Sciatic nerve (tissue), 2 donors: ENCODE measurements at regions not wholly inside any gene's neighbourhood (a gene's known extent, or its start where the extent isn't known, plus 50 kb on each side); places are given as distances from the start of the nearest gene placed in this dataset.

ENCODE experiments used
- ATAC-seq: fragments of 200-7000 bp; cut with Tn5 transposase; one replicate; pipeline ENCODE4 v1.9.1; 2020; ENCODE audit warnings: mild to moderate bottlenecking, moderate library complexity
- DNase-seq: peaks from one replicate; pipeline ENCODE4 v3.0.0-alpha.2; 2020; ENCODE audit warnings: low spot score
- intact Hi-C: fragments of 100-400 bp; cut with DNase I; formaldehyde crosslinking; loops from one replicate; pipeline ENCODE4 v1.14.2; 2022
- donor health status: DM: no; HTN: no; CAD: no.
- donor health status: DM: no; HTN: no; CAD: no.

DNA sequence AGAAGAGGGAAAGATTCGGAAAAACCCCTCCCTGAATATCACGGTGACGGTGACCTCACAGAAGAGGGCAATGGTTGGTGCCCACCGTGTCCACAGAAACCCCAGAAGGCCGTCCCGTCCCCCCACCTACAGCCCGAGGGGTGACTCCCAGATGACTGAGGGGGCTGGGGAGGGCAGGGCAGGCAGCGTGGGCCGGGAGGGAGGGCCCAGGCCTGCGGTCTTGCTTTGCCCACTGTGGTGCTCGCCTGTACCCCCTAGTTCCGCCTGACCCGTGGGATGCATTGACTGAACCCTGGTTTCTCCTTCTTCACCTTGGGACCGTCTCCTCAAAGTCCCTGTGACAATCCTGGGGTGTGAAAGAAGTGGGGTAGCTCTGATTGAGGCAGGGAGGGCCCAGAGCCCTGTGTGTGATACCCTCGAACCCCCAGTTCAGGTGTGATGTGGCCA, 526.7 kb downstream of the BRD1 start:
- ATAC-seq (no peak), DNase-seq (peak; percentile 28)
- intact Hi-C loops: loop anchor here (5.0 kb wide), 1 partner anchor 724 kb away; no protein-coding TSS in a partner anchor

DNA sequence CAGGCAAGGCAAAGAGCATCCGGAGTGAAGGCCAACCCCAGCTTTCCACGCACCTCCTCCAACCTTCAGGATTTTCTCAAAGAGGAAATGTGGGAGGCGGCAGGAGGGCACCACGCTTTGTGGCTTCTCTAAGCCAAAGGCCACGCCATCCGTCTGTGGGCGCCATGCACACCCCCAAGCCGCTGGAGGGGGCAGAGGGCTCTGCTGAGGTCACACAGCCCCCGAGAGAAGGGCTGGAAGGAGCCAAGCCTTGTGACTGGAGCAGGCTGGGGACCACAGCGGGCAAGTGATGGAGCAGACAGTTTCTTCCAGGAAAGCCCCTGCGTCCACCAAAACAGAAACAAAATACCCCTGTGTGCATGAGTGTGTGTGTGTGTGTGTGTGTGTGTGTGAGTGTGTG, 527.4 kb downstream of the BRD1 start:
- intact Hi-C loops: loop anchor here (5.0 kb wide), 1 partner anchor 723 kb away; no protein-coding TSS in a partner anchor
- DNase-seq (peak; percentile 25), ATAC-seq (no peak)

DNA sequence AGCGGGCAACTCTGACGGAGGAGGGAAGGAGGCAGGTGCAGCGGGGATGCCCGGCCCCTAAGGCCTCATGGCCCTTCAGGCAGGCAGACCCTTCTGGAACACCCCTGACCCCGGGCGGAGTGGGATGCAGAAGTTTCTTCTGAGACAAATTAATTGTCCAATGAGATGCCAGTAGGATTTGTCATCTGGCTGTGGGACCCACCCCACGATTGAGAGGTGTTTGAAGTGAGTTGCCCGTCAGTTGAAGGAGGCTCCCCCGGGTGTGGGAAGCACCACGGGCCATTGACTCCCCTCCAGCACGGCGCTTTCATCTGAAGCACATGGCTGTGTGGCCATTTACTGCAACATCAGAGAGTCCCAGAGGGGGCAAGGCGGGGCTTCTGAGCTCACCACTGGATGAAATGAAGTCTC, 527.8 kb downstream of the BRD1 start:
- intact Hi-C loops: loop anchor here (5.0 kb wide), 1 partner anchor 723 kb away; no protein-coding TSS in a partner anchor
- ATAC-seq: no peak
- peak; percentile 42 for DNase-seq

DNA sequence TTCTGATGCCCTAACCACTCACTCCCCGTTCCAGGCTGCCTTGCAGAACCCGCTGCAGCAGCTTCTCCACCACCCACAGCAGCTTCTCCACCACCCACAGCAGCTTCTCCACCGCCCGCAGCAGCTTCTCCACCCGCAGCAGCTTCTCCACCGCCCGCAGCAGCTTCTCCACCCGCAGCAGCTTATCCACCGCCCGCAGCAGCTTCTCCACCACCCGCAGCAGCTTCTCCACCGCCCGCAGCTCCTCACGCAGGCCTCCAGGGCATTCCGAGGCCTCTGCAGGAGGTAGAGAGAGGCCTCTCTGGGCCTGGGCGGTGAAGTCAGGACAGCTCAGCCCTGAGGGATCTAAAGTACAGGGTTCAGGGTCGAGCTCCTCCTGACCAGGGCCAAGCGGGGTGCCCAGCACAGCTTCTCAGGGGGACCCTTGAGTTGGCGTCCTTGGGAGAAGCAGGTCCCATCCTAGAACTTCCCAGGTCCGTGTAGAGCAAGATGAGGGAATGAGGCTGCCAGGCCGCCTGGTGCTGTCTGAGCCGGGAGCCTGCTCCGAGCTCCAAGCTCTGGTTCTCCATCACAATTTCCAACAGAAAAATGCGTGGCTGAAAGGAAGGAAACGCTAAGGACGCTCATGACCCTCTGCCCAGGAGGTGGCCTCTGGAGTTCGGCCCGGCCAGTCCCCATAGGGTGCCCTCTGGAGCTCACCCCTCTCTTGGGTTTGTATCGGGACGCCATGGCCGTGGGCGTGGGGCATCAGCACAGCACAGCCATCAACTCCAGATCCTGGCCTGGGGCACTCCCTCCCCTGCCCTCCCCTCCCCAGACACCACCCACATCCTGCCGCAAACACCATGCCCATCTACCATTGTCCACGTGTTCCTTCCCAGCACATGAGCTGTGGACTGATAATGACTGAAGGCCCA, 528.6 kb downstream of the BRD1 start:
- intact Hi-C loops: no loop called here
- ATAC-seq: no peak

DNA sequence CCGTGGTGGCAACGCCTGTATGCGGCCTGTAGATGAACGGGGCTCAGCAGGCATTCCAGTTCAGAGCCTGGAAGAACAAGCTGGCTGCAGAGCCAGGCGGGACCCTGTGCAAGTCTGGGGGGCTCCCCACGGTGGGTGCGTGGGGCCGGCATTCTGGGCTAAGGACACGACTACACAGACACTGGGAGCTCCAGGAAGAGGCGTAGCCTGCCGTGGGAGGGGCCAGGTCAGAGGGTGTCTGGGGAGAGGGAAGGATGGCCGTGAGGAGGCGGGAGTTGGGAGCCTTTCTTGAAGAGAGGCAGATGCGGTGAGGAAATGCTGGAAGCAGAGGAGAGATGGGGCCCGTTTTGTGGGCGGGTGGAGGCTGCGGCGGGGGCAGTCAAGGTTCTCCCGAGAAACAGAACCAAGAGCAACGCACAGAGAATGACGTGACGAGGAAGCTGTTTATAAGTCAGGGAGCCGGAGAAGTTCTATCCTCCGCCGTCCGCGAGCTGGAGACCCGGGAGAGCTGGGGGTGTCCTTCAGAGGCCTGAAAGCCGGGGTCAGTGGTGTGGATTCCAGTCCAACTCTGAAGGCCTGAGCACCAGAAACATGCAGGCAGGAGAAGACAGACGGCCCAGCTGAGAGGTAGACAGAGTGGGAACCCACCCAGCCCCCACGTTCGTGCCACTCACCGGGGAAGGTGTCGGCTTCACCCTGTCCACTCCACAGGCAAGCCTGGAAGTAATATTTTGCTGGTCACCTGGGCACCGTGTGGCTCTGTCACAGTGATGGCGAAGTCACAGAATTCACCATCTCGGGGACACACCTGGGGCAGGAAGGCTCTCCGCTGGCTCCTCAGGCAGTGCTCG, 529.6 kb downstream of the BRD1 start:
- intact Hi-C loops: no loop called here
- DNase-seq (peak; percentile 47), ATAC-seq (no peak)

More for the DNA sequence above, 528.6 kb downstream of the BRD1 start:
- peak; percentile 54 for DNase-seq

DNA sequence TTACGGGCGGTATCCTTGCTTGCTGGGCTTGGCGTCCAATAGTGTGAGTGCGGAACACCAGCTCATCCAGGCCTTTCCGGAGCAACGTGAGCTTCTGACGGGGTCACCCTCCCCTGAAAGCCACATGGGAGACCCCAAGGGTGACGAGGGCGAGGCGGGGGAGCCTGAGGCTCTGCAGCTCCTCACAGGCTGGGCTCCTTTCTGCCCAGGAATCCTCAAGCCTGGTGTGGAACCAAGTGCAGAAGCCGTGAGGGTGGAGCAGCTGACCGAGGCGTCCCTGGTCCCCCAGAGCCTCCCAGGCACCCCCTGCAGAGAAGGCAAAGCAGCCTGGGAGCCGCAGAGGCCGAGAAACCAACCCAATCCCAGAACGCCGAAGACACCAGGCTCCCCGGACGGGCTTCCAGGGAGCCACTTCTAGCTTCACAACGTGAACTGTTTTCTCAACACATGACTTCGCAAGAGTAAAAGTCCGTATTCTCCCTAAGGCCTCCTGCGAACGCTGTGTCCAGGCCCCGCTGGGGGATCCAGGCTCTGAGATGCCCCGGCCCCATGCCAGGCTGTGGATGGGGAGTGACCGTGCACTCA, 530.3 kb downstream of the BRD1 start:
- ATAC-seq (no peak), DNase-seq (peak; percentile 26)
- intact Hi-C loops: no loop called here

DNA sequence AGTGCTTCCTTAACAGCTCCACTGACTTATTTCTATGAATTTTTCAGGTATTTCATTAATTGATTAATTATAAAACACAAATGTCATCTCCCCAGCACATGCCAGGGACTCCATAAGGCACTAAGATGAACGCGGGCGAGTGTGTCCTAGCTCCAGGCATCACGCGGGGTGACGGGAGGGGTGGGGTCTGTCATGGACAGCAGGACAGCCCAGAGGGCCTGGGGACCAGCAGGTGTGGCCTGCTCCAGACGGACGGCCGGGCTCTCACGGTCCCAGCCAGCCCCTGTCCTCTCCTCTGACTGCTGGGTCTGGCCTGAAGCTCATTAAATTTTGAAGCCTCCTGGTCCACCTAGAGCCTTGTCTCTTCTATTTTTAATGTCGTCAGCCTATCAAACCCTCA, 531.1 kb downstream of the BRD1 start:
- DNase-seq: peak; percentile 53
- intact Hi-C loops: no loop called here
- ATAC-seq: no peak

DNA sequence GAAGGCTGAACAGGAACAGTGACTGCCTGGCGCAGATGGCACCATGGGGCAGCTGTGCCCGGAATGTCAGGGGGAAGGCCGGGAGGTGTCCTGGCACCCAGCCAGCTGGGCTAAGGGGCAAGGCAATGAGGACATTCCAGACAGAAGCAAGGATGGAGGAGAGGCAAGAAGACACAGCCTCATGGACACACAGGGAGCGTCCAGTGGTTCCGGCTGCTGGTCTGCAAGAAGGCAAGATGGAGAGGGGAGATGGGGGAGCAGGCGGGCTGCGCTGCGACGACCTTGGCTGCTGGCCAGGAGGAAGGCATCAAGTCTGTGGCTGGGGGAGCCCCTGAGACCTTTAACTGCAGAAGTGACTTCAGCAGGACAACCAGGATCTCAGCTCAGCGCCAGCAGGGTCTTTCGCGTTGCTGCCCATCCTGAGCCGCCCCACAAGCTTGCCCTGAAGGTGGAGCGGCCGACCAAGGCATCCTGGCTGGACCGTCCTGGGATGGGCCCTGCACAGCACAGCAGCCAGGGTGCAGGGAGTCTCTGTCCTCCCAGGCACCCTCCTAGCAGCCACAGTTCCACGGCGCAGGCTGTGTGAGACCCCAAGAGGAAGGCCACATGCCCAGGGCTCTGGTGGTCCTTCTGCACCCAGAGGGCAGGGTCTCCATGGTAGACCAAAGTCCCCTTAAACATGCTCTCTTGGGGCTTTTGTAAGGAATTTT, 531.7 kb downstream of the BRD1 start:
- no peak for ATAC-seq
- intact Hi-C loops: no loop called here
- peak; percentile 55 for DNase-seq

DNA sequence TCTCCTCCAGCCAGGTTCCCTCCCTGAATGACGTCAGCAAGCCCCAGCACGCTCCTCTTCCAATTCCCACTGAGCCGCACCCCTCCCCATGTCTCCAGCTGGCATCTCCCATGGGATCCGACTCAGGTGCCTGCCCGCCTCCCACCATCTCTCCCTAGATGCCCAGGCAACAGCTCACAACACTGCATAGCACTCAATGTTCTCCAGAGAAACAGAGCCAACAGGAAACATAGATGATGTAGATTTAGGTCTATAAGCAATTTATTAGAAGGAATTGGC, 532.3 kb downstream of the BRD1 start:
- intact Hi-C loops: no loop called here
- ATAC-seq (no peak), DNase-seq (no peak)

DNA sequence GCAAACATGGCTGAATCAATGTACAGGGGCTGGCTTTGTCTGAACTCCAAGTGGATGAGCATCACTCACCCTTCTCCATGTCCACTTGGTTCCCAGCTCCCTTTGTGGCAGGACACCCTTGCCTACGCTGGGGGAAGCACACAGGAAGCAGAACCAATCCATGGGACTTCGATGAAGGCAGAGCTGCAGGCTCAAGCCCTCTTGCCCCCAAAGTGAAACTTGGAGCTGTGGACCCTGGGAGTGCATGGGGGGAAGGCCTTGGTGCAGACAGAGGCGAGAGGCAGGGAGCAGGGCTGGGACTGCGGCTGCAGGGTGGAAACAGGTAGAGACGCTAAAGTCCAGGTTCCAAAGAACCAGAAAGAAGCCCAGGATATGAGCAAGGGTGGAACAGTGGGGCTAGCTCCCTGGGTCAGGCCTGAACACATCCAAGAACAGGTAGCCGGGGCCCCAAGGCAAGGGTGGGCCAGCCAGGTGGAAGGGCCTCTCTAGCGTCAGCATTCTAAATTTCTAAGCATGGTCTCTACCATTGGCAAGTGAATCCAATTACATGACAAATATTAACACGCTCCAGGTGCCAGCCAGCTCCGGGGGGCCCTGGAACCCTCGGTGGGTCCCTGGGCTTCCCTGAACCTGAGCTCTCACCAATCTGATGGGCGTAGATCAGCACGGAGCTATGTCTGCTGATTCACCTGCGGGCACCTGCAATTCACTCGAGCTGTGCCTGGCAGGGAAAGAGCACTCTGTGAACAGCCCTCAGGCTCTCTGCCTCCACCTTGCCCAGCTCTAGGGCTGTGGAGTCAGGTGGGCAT, 532.8 kb downstream of the BRD1 start:
- DNase-seq (peak; percentile 39), ATAC-seq (no peak)
- intact Hi-C loops: no loop called here

DNA sequence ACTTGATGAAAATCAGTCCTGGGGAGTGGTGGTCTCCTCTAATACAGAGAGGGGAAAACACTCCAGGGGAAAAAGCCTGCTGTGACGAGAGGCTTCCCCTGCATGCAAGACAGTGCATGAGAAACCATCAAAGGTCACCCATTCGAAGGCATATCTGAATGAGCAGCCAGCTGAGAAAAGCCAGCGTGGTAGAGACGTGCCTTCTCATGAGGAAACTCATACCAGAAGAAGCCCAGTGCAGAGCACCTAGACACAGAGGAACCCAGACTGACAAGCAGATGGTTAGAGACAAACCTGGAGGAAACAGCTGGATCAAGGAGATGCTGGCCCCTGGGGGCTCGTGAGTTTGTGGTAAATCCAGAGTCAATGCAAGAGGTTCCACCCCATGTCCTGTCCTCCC, 534.8 kb downstream of the BRD1 start:
- intact Hi-C loops: no loop called here
- ATAC-seq (no peak), DNase-seq (peak; percentile 6)

DNA sequence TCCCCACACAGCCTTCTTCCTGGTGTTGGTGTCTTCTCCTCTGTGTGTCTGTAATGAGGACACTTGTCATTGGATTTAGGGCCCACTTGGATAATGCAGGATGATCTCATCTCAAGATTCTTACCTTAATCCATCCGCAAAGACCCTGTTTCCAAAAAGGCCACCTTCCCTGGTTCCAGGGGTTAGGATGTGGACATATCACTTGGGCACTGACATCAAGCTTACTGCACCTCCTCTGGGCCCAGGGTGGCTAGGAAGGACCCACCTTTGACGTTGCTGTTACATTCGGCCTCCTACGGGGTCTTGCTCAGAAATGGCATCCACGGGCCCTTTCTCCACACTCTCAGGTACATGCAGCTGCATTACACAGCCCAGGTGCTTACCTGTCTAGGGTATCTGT, 535.9 kb downstream of the BRD1 start:
- DNase-seq (peak; percentile 18), ATAC-seq (no peak)
- intact Hi-C loops: no loop called here

DNA sequence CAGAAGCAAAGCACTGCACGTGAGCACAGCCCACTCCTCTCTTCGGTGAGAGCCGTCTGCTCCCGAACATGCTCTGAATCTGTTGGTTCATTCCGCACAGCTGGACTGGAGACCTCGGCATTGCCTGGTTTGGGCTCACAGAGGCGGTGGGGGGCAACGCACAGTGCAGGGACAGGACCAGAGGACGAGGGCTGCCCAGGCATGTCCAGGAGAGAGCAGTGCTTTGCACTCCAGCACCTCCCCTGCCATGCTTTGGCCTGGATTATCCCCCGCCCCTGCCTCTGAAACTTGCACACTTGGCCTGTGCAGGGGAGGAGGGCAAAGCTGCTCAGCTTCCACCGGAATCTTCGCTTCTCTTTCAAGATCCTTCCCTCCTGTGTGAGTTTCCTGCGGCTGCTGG, 536.5 kb downstream of the BRD1 start:
- DNase-seq (peak; percentile 31), ATAC-seq (no peak)
- intact Hi-C loops: no loop called here

DNA sequence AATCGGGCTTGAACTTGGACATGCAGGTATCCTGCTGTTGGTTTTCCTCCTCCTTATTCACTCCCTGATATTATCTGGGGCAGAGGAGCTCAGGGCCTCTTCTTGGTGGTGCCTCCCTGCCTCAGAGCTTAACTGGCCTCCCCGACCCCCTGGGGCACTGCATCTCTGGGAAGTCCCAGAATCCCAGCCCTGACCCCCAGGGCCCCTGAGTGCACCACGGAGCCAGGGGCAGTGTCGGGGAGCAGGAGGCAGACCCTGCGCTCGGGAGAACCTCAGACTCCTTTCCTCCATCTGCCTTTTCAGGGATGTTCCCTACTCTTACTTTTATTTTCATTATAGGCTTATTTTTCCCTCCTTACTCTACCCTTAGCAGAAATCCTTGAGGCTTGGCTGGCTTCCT, 537.0 kb downstream of the BRD1 start:
- ATAC-seq: no peak
- intact Hi-C loops: no loop called here
- peak; percentile 8 for DNase-seq

DNA sequence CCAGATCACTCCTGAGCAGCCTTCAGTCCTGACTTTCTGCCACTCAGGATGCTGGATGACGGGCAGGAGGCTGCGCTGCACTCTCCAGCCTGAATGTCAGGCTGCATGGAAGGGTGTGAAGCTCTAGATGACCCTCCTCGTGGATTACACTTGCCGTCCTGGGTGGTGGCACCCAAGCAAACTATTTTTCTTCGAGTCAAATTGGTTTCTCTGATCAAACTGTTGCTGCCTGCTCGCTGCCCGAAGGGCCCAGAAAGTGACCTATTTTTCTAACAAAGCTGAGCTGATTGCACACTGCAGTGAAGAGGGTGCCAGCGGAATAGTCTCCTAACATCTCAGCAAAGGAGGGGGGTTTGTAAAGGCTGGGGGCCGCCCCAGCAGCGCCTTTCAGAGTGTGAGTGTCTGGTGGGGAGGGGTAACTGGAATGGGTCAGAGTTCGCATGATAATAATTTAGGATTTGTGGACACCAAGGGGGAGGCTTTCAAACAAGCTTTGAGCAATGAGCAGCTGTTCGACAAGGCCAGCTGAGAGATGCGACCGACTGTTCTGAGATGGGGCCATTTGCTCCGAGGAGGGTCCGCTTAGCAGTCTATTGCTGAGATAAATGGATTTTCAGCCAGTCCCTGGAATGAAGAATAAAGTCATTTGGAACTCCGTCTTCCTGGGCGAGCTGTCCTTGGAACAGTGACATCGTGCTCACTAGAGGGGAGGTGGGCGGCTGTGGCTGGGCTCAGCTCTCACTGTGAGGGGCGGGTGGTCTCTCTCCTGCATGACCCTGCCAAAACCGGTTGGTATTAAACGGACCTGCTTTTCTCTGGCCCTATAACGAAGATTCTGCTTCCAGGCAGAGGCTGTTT, 537.6 kb downstream of the BRD1 start:
- ATAC-seq: no peak
- DNase-seq: peak; percentile 36
- intact Hi-C loops: no loop called here

DNA sequence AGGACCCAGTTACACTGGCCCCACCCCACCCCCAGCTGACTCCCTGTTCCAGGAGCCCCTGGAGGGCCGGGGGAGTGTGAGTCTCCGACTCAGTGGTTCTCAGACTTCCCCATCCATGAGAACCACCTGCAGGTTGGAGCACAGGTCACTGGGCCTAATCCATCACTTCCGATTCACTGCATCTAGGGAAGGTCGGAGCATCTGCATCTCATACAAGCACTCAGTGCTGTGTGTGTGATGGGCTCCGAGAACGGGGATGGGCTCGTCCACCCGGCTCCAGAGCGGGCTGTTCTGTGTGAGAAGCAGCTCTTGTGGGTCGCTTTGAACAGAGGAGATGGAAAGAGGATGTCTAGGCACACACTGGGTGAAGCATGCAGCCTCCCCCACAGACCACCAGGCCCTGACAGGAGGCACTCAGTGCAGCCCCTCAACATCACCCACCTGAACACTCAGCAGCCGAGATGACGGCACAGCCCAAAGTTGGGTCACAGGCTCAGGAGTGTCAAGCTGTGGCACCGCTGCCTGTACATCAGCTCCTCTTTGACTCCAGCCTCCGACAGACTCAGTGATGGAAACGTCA, 541.4 kb downstream of the BRD1 start:
- DNase-seq (no peak), ATAC-seq (no peak)
- intact Hi-C loops: no loop called here

DNA sequence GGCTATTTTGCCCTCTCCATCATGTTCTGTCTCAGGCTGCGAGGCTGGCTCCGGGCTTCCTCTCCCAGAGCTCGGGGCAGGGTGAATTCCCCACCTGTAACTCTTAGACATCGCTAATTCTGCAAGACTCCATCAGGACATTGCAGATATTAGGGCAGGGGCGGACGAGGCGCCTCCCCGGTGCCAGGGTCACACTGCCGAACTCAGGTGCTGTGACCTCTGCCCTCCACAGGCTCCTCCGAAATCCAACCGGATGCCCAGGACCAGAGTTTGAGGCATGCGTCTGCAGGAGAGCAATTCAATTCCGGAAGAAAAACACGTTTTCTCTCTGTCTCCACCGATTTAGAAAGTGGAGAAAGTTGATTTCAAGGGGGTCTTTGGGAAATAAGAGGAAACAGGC, 542.7 kb downstream of the BRD1 start:
- ATAC-seq: no peak
- intact Hi-C loops: no loop called here
- DNase-seq: no peak
